Kidney glomerular epithelial cell (primary cell): ENCODE measurements at regions not wholly inside any gene's neighbourhood (a gene's known extent, or its start where the extent isn't known, plus 50 kb on each side); places are given as distances from the start of the nearest gene placed in this dataset.

Source experiments
- DNase-seq: peaks from one replicate; lab custom pipeline; 2025; lab: John Stamatoyannopoulos, UW

GRCh38 chr2:57886161-57886786, 160.3 kb upstream of the VRK2 start:
- DNase-seq: no peak

- DNase-seq: no peak
Measured at GRCh38 chr2:57888463-57888862, 158.1 kb upstream of the VRK2 start.

GRCh38 chr2:57890464-57890863, 156.1 kb upstream of the VRK2 start:
- DNase-seq: no peak

GRCh38 chr2:57891086-57891712, 155.4 kb upstream of the VRK2 start:
- no peak for DNase-seq

GRCh38 chr2:57892920-57893319, 153.7 kb upstream of the VRK2 start:
- DNase-seq: no peak

GRCh38 chr2:57893347-57893746, 153.3 kb upstream of the VRK2 start:
- no peak for DNase-seq

- no peak for DNase-seq
Measured at GRCh38 chr2:57893786-57894185, 152.8 kb upstream of the VRK2 start.

GRCh38 chr2:57894381-57894780, 152.2 kb upstream of the VRK2 start:
- DNase-seq: no peak

- DNase-seq: no peak
Measured at GRCh38 chr2:57897920-57898319, 148.7 kb upstream of the VRK2 start.

GRCh38 chr2:57899898-57900297, 146.7 kb upstream of the VRK2 start:
- DNase-seq: no peak

- no peak for DNase-seq
Measured at GRCh38 chr2:57902578-57902977, 144.0 kb upstream of the VRK2 start.

- peak; percentile 80 for DNase-seq
Measured at GRCh38 chr2:57906152-57906732, 140.4 kb upstream of the VRK2 start.

GRCh38 chr2:57907411-57907810, 139.2 kb upstream of the VRK2 start:
- DNase-seq: no peak

GRCh38 chr2:57908736-57909161, 137.9 kb upstream of the VRK2 start:
- DNase-seq: no peak

- no peak for DNase-seq
Measured at GRCh38 chr2:57918126-57918525, 128.5 kb upstream of the VRK2 start.

- DNase-seq: no peak
Measured at GRCh38 chr2:57920342-57920939, 126.2 kb upstream of the VRK2 start.

GRCh38 chr2:57934659-57935058, 111.9 kb upstream of the VRK2 start:
- DNase-seq: no peak

- DNase-seq: no peak
Measured at GRCh38 chr2:57936216-57936615, 110.4 kb upstream of the VRK2 start.

- DNase-seq: no peak
Measured at GRCh38 chr2:57937456-57937855, 109.2 kb upstream of the VRK2 start.

- no peak for DNase-seq
Measured at GRCh38 chr2:57941816-57942215, 104.8 kb upstream of the VRK2 start.

- no peak for DNase-seq
Measured at GRCh38 chr2:57943315-57943714, 103.3 kb upstream of the VRK2 start.

- no peak for DNase-seq
Measured at GRCh38 chr2:57947398-57947797, 99.2 kb upstream of the VRK2 start.

GRCh38 chr2:57954020-57954419, 92.6 kb upstream of the VRK2 start:
- no peak for DNase-seq
